GM12878 (cell line): ENCODE measurements at regions not wholly inside any gene's neighbourhood (a gene's known extent, or its start where the extent isn't known, plus 50 kb on each side); places are given as distances from the start of the nearest gene placed in this dataset.

Experiments used
- ATAC-seq: fragments of 200-7000 bp; cut with Tn5 transposase; 3 replicates; pipeline ENCODE4 v1.9.1; 2020; ENCODE audit warnings: mild to moderate bottlenecking, moderate library complexity
- BruUV-seq: library from RNA; stranded (reverse); fragments of 400-500 nt; replicated peaks from 2 replicates; lab custom pipeline; 2021; lab: Mats Ljungman, UMichigan
- CTCF ChIA-PET: fragments of 300-600 bp; sonication (Branson Sonifier 250); formaldehyde crosslinking; extraction: SDS; loops from one replicate; lab custom pipeline; 2021; ENCODE audit warnings: inconsistent platforms; lab: Yijun Ruan, JAX
- POLR2A ChIA-PET: fragments of 350-600 bp; formaldehyde crosslinking; extraction: SDS; loops from one replicate; lab custom pipeline; 2021; ENCODE audit warnings: inconsistent platforms; lab: Charles Lee
- RAD21 ChIA-PET: fragments of 300-600 bp; sonication (Branson Sonifier 250); formaldehyde crosslinking; loops from one replicate; lab custom pipeline; 2023; ENCODE audit warnings: antibody characterized with exemption; ENCODE audit not compliant: unreplicated experiment; lab: Charles Lee
- SMC1A ChIA-PET: fragments of 300-600 bp; sonication (Branson Sonifier 250); formaldehyde crosslinking; loops from one replicate; lab custom pipeline; 2023; ENCODE audit not compliant: unreplicated experiment, uncharacterized antibody; lab: Charles Lee
- DNase-seq: peaks from one replicate; pipeline ENCODE4 v3.0.0-alpha.2; 2011; ENCODE audit warnings: low read depth, low spot score
- FAIRE-seq: peaks from 3 replicates; lab custom pipeline; 2011; peaks lifted over from hg19 to GRCh38; lab: Jason Lieb, UNC
- H2AFZ ChIP-seq: 2 replicates; pipeline ENCODE4 v1.6.0; 2011; ENCODE audit warnings: low read depth, low read length, control low read depth; ENCODE audit not compliant: control insufficient read depth
- H3K27ac ChIP-seq: 2 replicates; pipeline ENCODE4 v1.5.1; 2011; ENCODE audit warnings: control low read depth; ENCODE audit not compliant: control insufficient read depth, insufficient read depth
- H3K27me3 ChIP-seq, 2 experiments: replicated peaks in 1 of 2; 2 replicates each; pipeline versions ENCODE4 v1.6.0 to v1.6.1; 2011; ENCODE audit warnings: low read length in 1 of 2; ENCODE audit not compliant: control insufficient read depth in 2 of 2, insufficient read depth in 2 of 2
- H3K36me3 ChIP-seq, 2 experiments: 2 replicates each; pipeline ENCODE4 v1.5.1; 2011; ENCODE audit warnings: low read length in 1 of 2; ENCODE audit not compliant: control insufficient read depth in 2 of 2, insufficient read depth in 2 of 2
- H3K4me1 ChIP-seq: 2 replicates; pipeline ENCODE4 v1.6.1; 2011; ENCODE audit warnings: mild to moderate bottlenecking, low read length, moderate library complexity, mixed read lengths; ENCODE audit not compliant: control insufficient read depth, insufficient read depth
- H3K4me2 ChIP-seq: 2 replicates; pipeline ENCODE4 v1.6.0; 2011; ENCODE audit warnings: control low read depth; ENCODE audit not compliant: control insufficient read depth, insufficient read depth
- H3K4me3 ChIP-seq: fragments of 200-600 bp; sonication (generic); 2 replicates; pipeline ENCODE4 v1.5.1; 2016
- H3K79me2 ChIP-seq: 2 replicates; pipeline ENCODE4 v1.6.0; 2011; ENCODE audit warnings: low read length; ENCODE audit not compliant: control insufficient read depth, insufficient read depth
- H3K9ac ChIP-seq: 2 replicates; pipeline ENCODE4 v1.8.0; 2011; ENCODE audit warnings: low read length, control low read depth, mixed read lengths; ENCODE audit not compliant: control insufficient read depth, insufficient read depth
- H3K9me3 ChIP-seq: replicated peaks from 3 replicates; pipeline ENCODE4 v1.5.1; 2011; ENCODE audit warnings: mild to moderate bottlenecking, low read length; ENCODE audit not compliant: control insufficient read depth, insufficient read depth
- H4K20me1 ChIP-seq: 2 replicates; pipeline ENCODE4 v1.6.0; 2011; ENCODE audit not compliant: control insufficient read depth, insufficient read depth
- BMI1 ChIP-seq: fragments of 450-650 bp; IDR thresholded peaks from 2 replicates; pipeline ENCODE4 v1.6.1; 2016; ENCODE audit warnings: mild to moderate bottlenecking, moderate library complexity, borderline replicate concordance
- DPF2 ChIP-seq: fragments of 450-650 bp; IDR thresholded peaks from 2 replicates; pipeline ENCODE4 v1.6.1; 2017; ENCODE audit warnings: mild to moderate bottlenecking
- EZH2 ChIP-seq: IDR thresholded peaks from 2 replicates; pipeline ENCODE4 v1.6.1; 2012; ENCODE audit warnings: low read depth, mild to moderate bottlenecking, control low read depth, inconsistent platforms, low read length, borderline replicate concordance; ENCODE audit not compliant: control insufficient read depth
- MEF2A ChIP-seq: IDR thresholded peaks from 2 replicates; pipeline ENCODE4 v1.6.1; 2011; ENCODE audit warnings: low read depth, mild to moderate bottlenecking, low read length, moderate library complexity; ENCODE audit not compliant: insufficient read depth
- MYC ChIP-seq: IDR thresholded peaks from 2 replicates; pipeline ENCODE4 v1.6.1; 2011; ENCODE audit warnings: mild to moderate bottlenecking, low read length, moderate library complexity, inconsistent platforms; ENCODE audit not compliant: insufficient read depth, insufficient replicate concordance, insufficient read length, severe bottlenecking
- NR2C2 ChIP-seq: IDR thresholded peaks from 2 replicates; pipeline ENCODE4 v1.6.1; 2011; ENCODE audit warnings: borderline replicate concordance, low read depth; ENCODE audit not compliant: control insufficient read depth, insufficient read length
- POU2F2 ChIP-seq: IDR thresholded peaks from 3 replicates; pipeline ENCODE4 v1.6.1; 2011; ENCODE audit warnings: low read depth, mild to moderate bottlenecking, low read length, borderline replicate concordance
- SIX5 ChIP-seq: IDR thresholded peaks from 2 replicates; pipeline ENCODE4 v1.6.1; 2011; ENCODE audit warnings: mild to moderate bottlenecking, low read depth, low read length, moderate library complexity; ENCODE audit not compliant: severe bottlenecking
- SRF ChIP-seq, 2 experiments: IDR thresholded peaks; 2 replicates each; pipeline ENCODE4 v1.6.1; 2011; ENCODE audit warnings: low read depth in 2 of 2, low read length in 2 of 2, mild to moderate bottlenecking in 1 of 2, moderate library complexity in 1 of 2
- ZNF274 ChIP-seq: IDR thresholded peaks from one replicate; pipeline ENCODE4 v1.8.0; 2011; ENCODE audit not compliant: insufficient read length, insufficient read depth
- WGBS: methylation state at CpG from one replicate; pipeline ENCODE4 v1.1.6; 2016; ENCODE audit warnings: low lambda C conversion rate; ENCODE audit not compliant: insufficient replicate concordance, insufficient coverage; ENCODE audit errors: missing lambda C conversion rate; 5-methylcytosine and 5-hydroxymethylcytosine counted together
- in situ Hi-C: fragments of 300-500 bp; cut with MboI; formaldehyde crosslinking; loops from 9 replicates; pipeline ENCODE4 v1.14.3; 2018; ENCODE audit warnings: mixed read lengths
- intact Hi-C: fragments of 100-400 bp; cut with micrococcal nuclease; formaldehyde crosslinking; loops from one replicate; pipeline ENCODE4 v1.14.2; 2022; ENCODE audit not compliant: unreplicated experiment
- TF ChIP-seq, protein P1 (sequence below): fragments of 450-650 bp; IDR thresholded peaks from 2 replicates; pipeline ENCODE4 v1.6.1; 2014; ENCODE audit warnings: mild to moderate bottlenecking
- TF ChIP-seq, protein P2 (sequence below): fragments of 450-650 bp; IDR thresholded peaks from 2 replicates; pipeline ENCODE4 v1.6.1; 2018; ENCODE audit warnings: mild to moderate bottlenecking, low read depth, moderate library complexity; ENCODE audit not compliant: partially characterized antibody
- TF ChIP-seq, protein P3 (sequence below): fragments of 450-650 bp; formaldehyde crosslinking; IDR thresholded peaks from 2 replicates; pipeline ENCODE4 v1.4.0; 2020; ENCODE audit warnings: mild to moderate bottlenecking, moderate library complexity
- TF ChIP-seq, protein P4 (sequence below): fragments of 450-650 bp; IDR thresholded peaks from 2 replicates; pipeline ENCODE4 v1.6.1; 2016; ENCODE audit warnings: mild to moderate bottlenecking

DNA sequence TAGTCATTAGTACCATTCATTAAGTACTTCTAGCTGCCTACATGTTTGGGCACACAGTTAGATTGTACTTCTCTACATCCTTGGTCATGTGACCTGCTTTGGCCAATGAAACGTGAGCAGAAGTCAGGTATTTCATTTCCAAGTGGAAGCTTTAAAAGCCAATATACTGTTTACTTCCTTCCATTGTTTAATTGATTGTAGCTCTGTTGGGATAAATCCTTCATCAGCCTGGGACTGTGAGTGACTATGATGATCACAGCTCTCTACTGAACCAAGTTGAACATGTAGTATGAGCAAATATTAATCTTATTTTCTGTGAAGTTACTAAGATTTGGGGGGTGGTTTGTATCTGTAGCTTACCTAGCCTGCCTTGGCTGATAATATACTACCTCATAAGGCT is 116.5 kb upstream of the ROPN1 start:
- H3K4me2 ChIP-seq, result no peak overlapping the region
- BruUV-seq, result no TSS peak
- H3K79me2 ChIP-seq, result no peaks in the 10 kb centered on the region
- H2AFZ ChIP-seq, result no peak overlapping the region
- DNase-seq (no peak), FAIRE-seq (no peak), ATAC-seq (no peak)
- intact Hi-C loops (no loop called here), in situ Hi-C loops (no loop called here)
- ChIA-PET POLR2A (interaction anchor here (0.5 kb wide), 1 partner anchor 199 kb away, joined by 3 read pairs; no protein-coding TSS in a partner anchor), CTCF (interaction anchor here (1.0 kb wide), 1 partner anchor 45 kb away, joined by 3 read pairs; no protein-coding TSS in a partner anchor), RAD21 (interaction anchor here (0.8 kb wide), 1 partner anchor 29 kb away, joined by 4 read pairs; no protein-coding TSS in a partner anchor), SMC1A (no interaction called here)
- H3K27ac ChIP-seq, result no peak overlapping the region
- H3K9me3 ChIP-seq, result no peaks in the 10 kb centered on the region
- H3K4me3 ChIP-seq, result no peak overlapping the region
- H4K20me1 ChIP-seq, result no peaks in the 10 kb centered on the region
- H3K4me1 ChIP-seq, result no peaks in the 10 kb centered on the region
- H3K27me3 ChIP-seq, result no peaks in the 10 kb centered on the region
- TF ChIP-seq ZNF274 (no peak), SIX5 (no peak), EZH2 (no peak), MEF2A (no peak), SRF (IDR thresholded peaks at IDR 0.05; ENCODE audit: low read depth in 2 of 2, low read length in 2 of 2) (no peak), DPF2 (no peak), MYC (no peak), NR2C2 (no peak), POU2F2 (no peak), BMI1 (no peak)
- TF ChIP-seq, protein P1, sequence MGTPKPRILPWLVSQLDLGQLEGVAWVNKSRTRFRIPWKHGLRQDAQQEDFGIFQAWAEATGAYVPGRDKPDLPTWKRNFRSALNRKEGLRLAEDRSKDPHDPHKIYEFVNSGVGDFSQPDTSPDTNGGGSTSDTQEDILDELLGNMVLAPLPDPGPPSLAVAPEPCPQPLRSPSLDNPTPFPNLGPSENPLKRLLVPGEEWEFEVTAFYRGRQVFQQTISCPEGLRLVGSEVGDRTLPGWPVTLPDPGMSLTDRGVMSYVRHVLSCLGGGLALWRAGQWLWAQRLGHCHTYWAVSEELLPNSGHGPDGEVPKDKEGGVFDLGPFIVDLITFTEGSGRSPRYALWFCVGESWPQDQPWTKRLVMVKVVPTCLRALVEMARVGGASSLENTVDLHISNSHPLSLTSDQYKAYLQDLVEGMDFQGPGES, result no peak
- TF ChIP-seq, protein P2, sequence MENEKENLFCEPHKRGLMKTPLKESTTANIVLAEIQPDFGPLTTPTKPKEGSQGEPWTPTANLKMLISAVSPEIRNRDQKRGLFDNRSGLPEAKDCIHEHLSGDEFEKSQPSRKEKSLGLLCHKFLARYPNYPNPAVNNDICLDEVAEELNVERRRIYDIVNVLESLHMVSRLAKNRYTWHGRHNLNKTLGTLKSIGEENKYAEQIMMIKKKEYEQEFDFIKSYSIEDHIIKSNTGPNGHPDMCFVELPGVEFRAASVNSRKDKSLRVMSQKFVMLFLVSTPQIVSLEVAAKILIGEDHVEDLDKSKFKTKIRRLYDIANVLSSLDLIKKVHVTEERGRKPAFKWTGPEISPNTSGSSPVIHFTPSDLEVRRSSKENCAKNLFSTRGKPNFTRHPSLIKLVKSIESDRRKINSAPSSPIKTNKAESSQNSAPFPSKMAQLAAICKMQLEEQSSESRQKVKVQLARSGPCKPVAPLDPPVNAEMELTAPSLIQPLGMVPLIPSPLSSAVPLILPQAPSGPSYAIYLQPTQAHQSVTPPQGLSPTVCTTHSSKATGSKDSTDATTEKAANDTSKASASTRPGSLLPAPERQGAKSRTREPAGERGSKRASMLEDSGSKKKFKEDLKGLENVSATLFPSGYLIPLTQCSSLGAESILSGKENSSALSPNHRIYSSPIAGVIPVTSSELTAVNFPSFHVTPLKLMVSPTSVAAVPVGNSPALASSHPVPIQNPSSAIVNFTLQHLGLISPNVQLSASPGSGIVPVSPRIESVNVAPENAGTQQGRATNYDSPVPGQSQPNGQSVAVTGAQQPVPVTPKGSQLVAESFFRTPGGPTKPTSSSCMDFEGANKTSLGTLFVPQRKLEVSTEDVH, result no peak
- TF ChIP-seq, protein P3, sequence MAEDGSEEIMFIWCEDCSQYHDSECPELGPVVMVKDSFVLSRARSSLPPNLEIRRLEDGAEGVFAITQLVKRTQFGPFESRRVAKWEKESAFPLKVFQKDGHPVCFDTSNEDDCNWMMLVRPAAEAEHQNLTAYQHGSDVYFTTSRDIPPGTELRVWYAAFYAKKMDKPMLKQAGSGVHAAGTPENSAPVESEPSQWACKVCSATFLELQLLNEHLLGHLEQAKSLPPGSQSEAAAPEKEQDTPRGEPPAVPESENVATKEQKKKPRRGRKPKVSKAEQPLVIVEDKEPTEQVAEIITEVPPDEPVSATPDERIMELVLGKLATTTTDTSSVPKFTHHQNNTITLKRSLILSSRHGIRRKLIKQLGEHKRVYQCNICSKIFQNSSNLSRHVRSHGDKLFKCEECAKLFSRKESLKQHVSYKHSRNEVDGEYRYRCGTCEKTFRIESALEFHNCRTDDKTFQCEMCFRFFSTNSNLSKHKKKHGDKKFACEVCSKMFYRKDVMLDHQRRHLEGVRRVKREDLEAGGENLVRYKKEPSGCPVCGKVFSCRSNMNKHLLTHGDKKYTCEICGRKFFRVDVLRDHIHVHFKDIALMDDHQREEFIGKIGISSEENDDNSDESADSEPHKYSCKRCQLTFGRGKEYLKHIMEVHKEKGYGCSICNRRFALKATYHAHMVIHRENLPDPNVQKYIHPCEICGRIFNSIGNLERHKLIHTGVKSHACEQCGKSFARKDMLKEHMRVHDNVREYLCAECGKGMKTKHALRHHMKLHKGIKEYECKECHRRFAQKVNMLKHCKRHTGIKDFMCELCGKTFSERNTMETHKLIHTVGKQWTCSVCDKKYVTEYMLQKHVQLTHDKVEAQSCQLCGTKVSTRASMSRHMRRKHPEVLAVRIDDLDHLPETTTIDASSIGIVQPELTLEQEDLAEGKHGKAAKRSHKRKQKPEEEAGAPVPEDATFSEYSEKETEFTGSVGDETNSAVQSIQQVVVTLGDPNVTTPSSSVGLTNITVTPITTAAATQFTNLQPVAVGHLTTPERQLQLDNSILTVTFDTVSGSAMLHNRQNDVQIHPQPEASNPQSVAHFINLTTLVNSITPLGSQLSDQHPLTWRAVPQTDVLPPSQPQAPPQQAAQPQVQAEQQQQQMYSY, result no peak
- TF ChIP-seq, protein P4, sequence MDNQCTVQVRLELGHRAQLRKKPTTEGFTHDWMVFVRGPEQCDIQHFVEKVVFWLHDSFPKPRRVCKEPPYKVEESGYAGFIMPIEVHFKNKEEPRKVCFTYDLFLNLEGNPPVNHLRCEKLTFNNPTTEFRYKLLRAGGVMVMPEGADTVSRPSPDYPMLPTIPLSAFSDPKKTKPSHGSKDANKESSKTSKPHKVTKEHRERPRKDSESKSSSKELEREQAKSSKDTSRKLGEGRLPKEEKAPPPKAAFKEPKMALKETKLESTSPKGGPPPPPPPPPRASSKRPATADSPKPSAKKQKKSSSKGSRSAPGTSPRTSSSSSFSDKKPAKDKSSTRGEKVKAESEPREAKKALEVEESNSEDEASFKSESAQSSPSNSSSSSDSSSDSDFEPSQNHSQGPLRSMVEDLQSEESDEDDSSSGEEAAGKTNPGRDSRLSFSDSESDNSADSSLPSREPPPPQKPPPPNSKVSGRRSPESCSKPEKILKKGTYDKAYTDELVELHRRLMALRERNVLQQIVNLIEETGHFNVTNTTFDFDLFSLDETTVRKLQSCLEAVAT, result no peak
- H3K36me3 ChIP-seq, result no peaks in the 10 kb centered on the region
- no peak overlapping the region for H3K9ac ChIP-seq
- WGBS, result 0% methylated on average over 1 of the region's 1 CpG
